ENCODE measurements at regions not wholly inside any gene's neighbourhood (a gene's known extent, or its start where the extent isn't known, plus 50 kb on each side); places are given as distances from the start of the nearest gene placed in this dataset.

GRCh38 chr14:41071351-41071750 lies 535.3 kb upstream of the LRFN5 start:
- TF ChIP-seq CTCF (IDR thresholded peaks at IDR 0.05) (no peak), POLR2A (IDR thresholded peaks at IDR 0.05) (no peak), EP300 (IDR thresholded peaks at IDR 0.05) (no peak), POLR2AphosphoS5 (IDR thresholded peaks at IDR 0.05) (no peak)
